ENCODE measurements at regions not wholly inside any gene's neighbourhood (a gene's known extent, or its start where the extent isn't known, plus 50 kb on each side); places are given as distances from the start of the nearest gene placed in this dataset.

DNA sequence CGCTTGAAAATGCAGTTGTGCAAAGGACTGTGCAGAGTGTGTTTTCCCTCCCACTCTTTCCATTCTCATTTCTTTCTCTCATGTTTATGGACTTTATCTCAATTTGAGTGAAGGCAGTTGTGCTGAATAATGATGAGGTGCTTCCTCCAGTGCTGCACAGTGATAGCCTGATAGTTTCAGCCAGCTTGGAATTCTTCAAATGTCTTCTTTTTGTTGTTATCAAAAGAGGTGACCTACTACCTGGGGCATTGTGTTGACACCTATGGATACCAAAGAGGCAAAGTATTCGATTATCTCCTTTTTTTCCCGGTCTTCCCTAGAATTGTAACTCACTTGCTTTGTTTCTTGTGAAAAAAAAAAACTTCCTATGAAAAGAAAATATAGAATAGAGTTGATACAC is 132.6 kb upstream of the ESRRG start:
- TF ChIP-seq, protein P1, sequence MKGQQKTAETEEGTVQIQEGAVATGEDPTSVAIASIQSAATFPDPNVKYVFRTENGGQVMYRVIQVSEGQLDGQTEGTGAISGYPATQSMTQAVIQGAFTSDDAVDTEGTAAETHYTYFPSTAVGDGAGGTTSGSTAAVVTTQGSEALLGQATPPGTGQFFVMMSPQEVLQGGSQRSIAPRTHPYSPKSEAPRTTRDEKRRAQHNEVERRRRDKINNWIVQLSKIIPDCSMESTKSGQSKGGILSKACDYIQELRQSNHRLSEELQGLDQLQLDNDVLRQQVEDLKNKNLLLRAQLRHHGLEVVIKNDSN (IDR thresholded peaks at IDR 0.05) = no peak
- TF ChIP-seq TEAD4 (IDR thresholded peaks at IDR 0.05) = no peak
- no peak for TF ChIP-seq EP300 (IDR thresholded peaks at IDR 0.05; ENCODE audit: borderline replicate concordance)
- no peak for TF ChIP-seq TAF1 (IDR thresholded peaks at IDR 0.05; ENCODE audit: low read depth)
- no peak for TF ChIP-seq NFIC (IDR thresholded peaks at IDR 0.05)
- no peak for TF ChIP-seq EGR1 (IDR thresholded peaks at IDR 0.05)

- TF ChIP-seq MAX (IDR thresholded peaks at IDR 0.05) = no peak
- no peak for TF ChIP-seq ZBTB7A (IDR thresholded peaks at IDR 0.05; ENCODE audit: low read depth)
- TF ChIP-seq TAF1 (IDR thresholded peaks at IDR 0.05; ENCODE audit: low read depth) = no peak
- TF ChIP-seq, protein P1 (IDR thresholded peaks at IDR 0.05) = no peak
- no peak for TF ChIP-seq EGR1 (IDR thresholded peaks at IDR 0.05)
- no peak for TF ChIP-seq TCF12 (IDR thresholded peaks at IDR 0.05; ENCODE audit: low read depth)
- no peak for TF ChIP-seq EP300 (IDR thresholded peaks at IDR 0.05; ENCODE audit: borderline replicate concordance)
- TF ChIP-seq NFIC (IDR thresholded peaks at IDR 0.05) = no peak
- TF ChIP-seq TEAD4 (IDR thresholded peaks at IDR 0.05) = no peak
- no peak for TF ChIP-seq FOXM1 (IDR thresholded peaks at IDR 0.05; ENCODE audit: borderline replicate concordance, low read depth)
- TF ChIP-seq CREB1 (IDR thresholded peaks at IDR 0.05; ENCODE audit: low read depth) = no peak
- TF ChIP-seq, protein P2, sequence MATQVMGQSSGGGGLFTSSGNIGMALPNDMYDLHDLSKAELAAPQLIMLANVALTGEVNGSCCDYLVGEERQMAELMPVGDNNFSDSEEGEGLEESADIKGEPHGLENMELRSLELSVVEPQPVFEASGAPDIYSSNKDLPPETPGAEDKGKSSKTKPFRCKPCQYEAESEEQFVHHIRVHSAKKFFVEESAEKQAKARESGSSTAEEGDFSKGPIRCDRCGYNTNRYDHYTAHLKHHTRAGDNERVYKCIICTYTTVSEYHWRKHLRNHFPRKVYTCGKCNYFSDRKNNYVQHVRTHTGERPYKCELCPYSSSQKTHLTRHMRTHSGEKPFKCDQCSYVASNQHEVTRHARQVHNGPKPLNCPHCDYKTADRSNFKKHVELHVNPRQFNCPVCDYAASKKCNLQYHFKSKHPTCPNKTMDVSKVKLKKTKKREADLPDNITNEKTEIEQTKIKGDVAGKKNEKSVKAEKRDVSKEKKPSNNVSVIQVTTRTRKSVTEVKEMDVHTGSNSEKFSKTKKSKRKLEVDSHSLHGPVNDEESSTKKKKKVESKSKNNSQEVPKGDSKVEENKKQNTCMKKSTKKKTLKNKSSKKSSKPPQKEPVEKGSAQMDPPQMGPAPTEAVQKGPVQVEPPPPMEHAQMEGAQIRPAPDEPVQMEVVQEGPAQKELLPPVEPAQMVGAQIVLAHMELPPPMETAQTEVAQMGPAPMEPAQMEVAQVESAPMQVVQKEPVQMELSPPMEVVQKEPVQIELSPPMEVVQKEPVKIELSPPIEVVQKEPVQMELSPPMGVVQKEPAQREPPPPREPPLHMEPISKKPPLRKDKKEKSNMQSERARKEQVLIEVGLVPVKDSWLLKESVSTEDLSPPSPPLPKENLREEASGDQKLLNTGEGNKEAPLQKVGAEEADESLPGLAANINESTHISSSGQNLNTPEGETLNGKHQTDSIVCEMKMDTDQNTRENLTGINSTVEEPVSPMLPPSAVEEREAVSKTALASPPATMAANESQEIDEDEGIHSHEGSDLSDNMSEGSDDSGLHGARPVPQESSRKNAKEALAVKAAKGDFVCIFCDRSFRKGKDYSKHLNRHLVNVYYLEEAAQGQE (IDR thresholded peaks at IDR 0.05; ENCODE audit: low read depth) = no peak
- TF ChIP-seq YY1 (IDR thresholded peaks at IDR 0.05; ENCODE audit: low read depth) = no peak
- TF ChIP-seq CEBPB (IDR thresholded peaks at IDR 0.05) = no peak
- TF ChIP-seq RAD21 (IDR thresholded peaks at IDR 0.05; ENCODE audit: low read depth) = no peak
Measured at GRCh38 chr1:216854836-216855484, 131.7 kb upstream of the ESRRG start.

DNA sequence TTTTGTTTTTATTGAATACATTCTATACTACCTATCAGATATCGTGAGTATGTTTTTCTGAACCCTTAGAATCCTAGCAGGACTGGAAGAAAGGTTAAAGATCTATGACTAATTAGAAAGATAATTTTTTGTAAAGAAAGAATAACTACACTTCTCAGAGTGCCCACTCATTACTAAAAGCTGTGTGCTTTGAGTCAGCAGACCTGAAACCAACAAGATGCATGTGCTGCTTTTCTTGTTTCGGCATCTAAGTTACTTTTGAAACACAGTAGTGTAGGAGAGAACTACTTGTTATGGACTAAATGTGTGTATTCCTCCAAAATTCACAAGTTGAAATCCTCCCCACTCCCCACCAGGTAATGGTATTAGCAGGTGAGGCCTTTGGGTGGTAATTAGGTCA is 127.8 kb upstream of the ESRRG start:
- TF ChIP-seq, protein P1 (IDR thresholded peaks at IDR 0.05) = no peak
- TF ChIP-seq CREB1 (IDR thresholded peaks at IDR 0.05; ENCODE audit: low read depth) = no peak
- no peak for TF ChIP-seq YY1 (IDR thresholded peaks at IDR 0.05; ENCODE audit: low read depth)
- no peak for TF ChIP-seq TCF12 (IDR thresholded peaks at IDR 0.05; ENCODE audit: low read depth)
- TF ChIP-seq CEBPB (IDR thresholded peaks at IDR 0.05) = no peak
- no peak for TF ChIP-seq RAD21 (IDR thresholded peaks at IDR 0.05; ENCODE audit: low read depth)
- TF ChIP-seq FOXM1 (IDR thresholded peaks at IDR 0.05; ENCODE audit: borderline replicate concordance, low read depth) = no peak

- TF ChIP-seq RAD21 (IDR thresholded peaks at IDR 0.05; ENCODE audit: low read depth) (no peak), TCF12 (IDR thresholded peaks at IDR 0.05; ENCODE audit: low read depth) (no peak), MAX (IDR thresholded peaks at IDR 0.05) (no peak), NFIC (IDR thresholded peaks at IDR 0.05) (no peak), ZBTB7A (IDR thresholded peaks at IDR 0.05; ENCODE audit: low read depth) (no peak), YY1 (IDR thresholded peaks at IDR 0.05; ENCODE audit: low read depth) (no peak), EGR1 (IDR thresholded peaks at IDR 0.05) (no peak), TAF1 (IDR thresholded peaks at IDR 0.05; ENCODE audit: low read depth) (no peak), EP300 (IDR thresholded peaks at IDR 0.05; ENCODE audit: borderline replicate concordance) (no peak), CEBPB (IDR thresholded peaks at IDR 0.05) (no peak), TEAD4 (IDR thresholded peaks at IDR 0.05) (no peak), FOXM1 (IDR thresholded peaks at IDR 0.05; ENCODE audit: borderline replicate concordance, low read depth) (no peak), CREB1 (IDR thresholded peaks at IDR 0.05; ENCODE audit: low read depth) (no peak)
- TF ChIP-seq, protein P2 (IDR thresholded peaks at IDR 0.05; ENCODE audit: low read depth) = no peak
- TF ChIP-seq, protein P1 (IDR thresholded peaks at IDR 0.05) = no peak
Measured at GRCh38 chr1:216849146-216849545, 125.9 kb upstream of the ESRRG start.
